H1 (cell line): ENCODE measurements at regions not wholly inside any gene's neighbourhood (a gene's known extent, or its start where the extent isn't known, plus 50 kb on each side); places are given as distances from the start of the nearest gene placed in this dataset.

Experiments
- CTCF ChIA-PET: fragments of 300-600 bp; sonication (Branson Sonifier 250); formaldehyde crosslinking; loops from one replicate; lab custom pipeline; 2021; ENCODE audit not compliant: partially characterized antibody; lab: Charles Lee
- POLR2A ChIA-PET: fragments of 300-600 bp; sonication (Branson Sonifier 250); formaldehyde crosslinking; loops from one replicate; lab custom pipeline; 2021; ENCODE audit warnings: inconsistent platforms; ENCODE audit not compliant: partially characterized antibody; lab: Charles Lee
- DNase-seq, 2 experiments: peaks; one replicate each; pipeline versions ENCODE4 v3.0.0 to v3.0.0-alpha.2; 2010 to 2022; ENCODE audit warnings: low spot score in 2 of 2, low read depth in 1 of 2, mixed read lengths in 1 of 2
- FAIRE-seq: peaks from 2 replicates; lab custom pipeline; 2011; peaks lifted over from hg19 to GRCh38; lab: Jason Lieb, UNC
- H2AFZ ChIP-seq: 2 replicates; pipeline ENCODE4 v1.8.1; 2012; ENCODE audit warnings: low read length, inconsistent platforms
- H2AK5ac ChIP-seq: 2 replicates; pipeline ENCODE4 v1.6.1; 2013; ENCODE audit warnings: low read depth, low read length
- H2BK120ac ChIP-seq: replicated peaks from 2 replicates; pipeline ENCODE3; 2013; ENCODE audit warnings: low read depth, low read length, inconsistent platforms
- H2BK12ac ChIP-seq: 2 replicates; pipeline ENCODE4 v1.6.1; 2013; ENCODE audit warnings: low read depth, low read length
- H2BK15ac ChIP-seq: 2 replicates; pipeline ENCODE4 v1.6.1; 2013; ENCODE audit warnings: low read length
- H2BK20ac ChIP-seq: 2 replicates; pipeline ENCODE4 v1.6.1; 2013; ENCODE audit warnings: low read length
- H2BK5ac ChIP-seq: 2 replicates; pipeline ENCODE4 v1.6.1; 2013; ENCODE audit warnings: low read depth, low read length
- H3K14ac ChIP-seq: 2 replicates; pipeline ENCODE4 v1.6.1; 2013; ENCODE audit warnings: inconsistent platforms; ENCODE audit not compliant: insufficient read length
- H3K18ac ChIP-seq: 2 replicates; pipeline ENCODE4 v1.6.1; 2013; ENCODE audit warnings: low read length; ENCODE audit errors: extremely low read depth
- H3K23ac ChIP-seq: 2 replicates; pipeline ENCODE4 v1.6.1; 2013; ENCODE audit warnings: inconsistent platforms; ENCODE audit not compliant: insufficient read length
- H3K23me2 ChIP-seq: 2 replicates; pipeline ENCODE4 v1.6.1; 2013; ENCODE audit warnings: low read depth, low read length
- H3K27ac ChIP-seq: 2 replicates; pipeline ENCODE4 v1.6.1; 2011; ENCODE audit warnings: low read depth, low read length, inconsistent platforms
- H3K27me3 ChIP-seq, 4 experiments: replicated peaks in 1 of 4; 1 replicate in 1 of 4; 2 replicates in 3 of 4; pipeline versions ENCODE4 v1.6.1 to v1.8.1; 2011 to 2013; ENCODE audit warnings: low read length in 3 of 4, mild to moderate bottlenecking in 3 of 4, inconsistent platforms in 2 of 4, mixed read lengths in 2 of 4, moderate library complexity in 1 of 4; ENCODE audit not compliant: control insufficient read depth in 3 of 4, insufficient read depth in 3 of 4; ENCODE audit errors: extremely low read depth in 1 of 4
- H3K36me3 ChIP-seq, 4 experiments: 2 replicates each; pipeline versions ENCODE4 v1.6.1 to v1.8.1; 2011 to 2013; ENCODE audit warnings: mild to moderate bottlenecking in 4 of 4, low read length in 3 of 4, moderate library complexity in 2 of 4, control low read depth in 1 of 4, inconsistent platforms in 1 of 4; ENCODE audit not compliant: insufficient read depth in 4 of 4, control insufficient read depth in 2 of 4
- H3K4ac ChIP-seq: replicated peaks from 2 replicates; pipeline ENCODE3; 2013; ENCODE audit warnings: low read length, low read depth, mixed read lengths, inconsistent platforms; ENCODE audit not compliant: insufficient read length
- H3K4me1 ChIP-seq, 4 experiments: replicated peaks in 1 of 4; 1 replicate in 1 of 4; 2 replicates in 3 of 4; pipeline versions ENCODE4 v1.6.1 to v1.8.1; 2011 to 2013; ENCODE audit warnings: low read length in 3 of 4, inconsistent platforms in 2 of 4, mixed read lengths in 1 of 4; ENCODE audit not compliant: insufficient read depth in 4 of 4, control insufficient read depth in 3 of 4
- H3K4me2 ChIP-seq, 2 experiments: 2 replicates each; pipeline versions ENCODE4 v1.6.1 to v1.8.1; 2011 to 2013; ENCODE audit warnings: low read depth in 2 of 2, low read length in 2 of 2, control low read depth in 1 of 2, inconsistent platforms in 1 of 2, mild to moderate bottlenecking in 1 of 2; ENCODE audit not compliant: insufficient read depth in 1 of 2
- H3K4me3 ChIP-seq, 4 experiments: fragments of 200-600, 300-600 bp in 1 of 4; sonication (generic), shearing (Covaris generic), sonication (Bioruptor Twin) in 1 of 4; 2 replicates each; pipeline versions ENCODE4 v1.5.1 to v1.8.1; 2011 to 2016; ENCODE audit warnings: low read length in 4 of 4, low read depth in 3 of 4, control low read depth in 2 of 4, inconsistent platforms in 2 of 4, mild to moderate bottlenecking in 2 of 4, mixed read lengths in 1 of 4, moderate library complexity in 1 of 4; ENCODE audit not compliant: insufficient read depth in 2 of 4; ENCODE audit errors: extremely low read depth in 1 of 4
- H3K56ac ChIP-seq: replicated peaks from 2 replicates; pipeline ENCODE3; 2013; ENCODE audit warnings: low read depth, mild to moderate bottlenecking, mixed read lengths, low read length, inconsistent platforms; ENCODE audit not compliant: insufficient read length
- H3K79me1 ChIP-seq: 2 replicates; pipeline ENCODE4 v1.6.1; 2013; ENCODE audit warnings: low read depth, low read length, control low read depth
- H3K79me2 ChIP-seq, 2 experiments: 2 replicates each; pipeline versions ENCODE4 v1.6.1 to v1.8.1; 2012 to 2013; ENCODE audit warnings: low read length in 2 of 2, mild to moderate bottlenecking in 2 of 2, inconsistent platforms in 1 of 2; ENCODE audit not compliant: insufficient read depth in 2 of 2, control insufficient read depth in 1 of 2
- H3K9ac ChIP-seq, 4 experiments: replicated peaks in 1 of 4; 1 replicate in 1 of 4; 2 replicates in 3 of 4; pipeline versions ENCODE4 v1.6.1 to v1.8.1; 2011 to 2013; ENCODE audit warnings: low read depth in 3 of 4, low read length in 3 of 4, control low read depth in 2 of 4, mild to moderate bottlenecking in 2 of 4, moderate library complexity in 2 of 4, inconsistent platforms in 1 of 4; ENCODE audit errors: extremely low read depth in 1 of 4
- H3K9me3 ChIP-seq, 2 experiments: 2 replicates each; pipeline versions ENCODE4 v1.6.1 to v1.8.1; 2012 to 2013; ENCODE audit warnings: mild to moderate bottlenecking in 2 of 2, moderate library complexity in 2 of 2, control low read depth in 1 of 2, inconsistent platforms in 1 of 2, low read depth in 1 of 2, low read length in 1 of 2, mixed read lengths in 1 of 2; ENCODE audit not compliant: insufficient read depth in 2 of 2
- H4K20me1 ChIP-seq, 2 experiments: replicated peaks in 1 of 2; 2 replicates each; pipeline versions ENCODE3 to v1.8.1; 2011 to 2013; ENCODE audit warnings: inconsistent platforms in 2 of 2, low read length in 2 of 2, mild to moderate bottlenecking in 1 of 2; ENCODE audit not compliant: insufficient read depth in 2 of 2, control insufficient read depth in 1 of 2
- H4K5ac ChIP-seq: 2 replicates; pipeline ENCODE4 v1.6.1; 2013; ENCODE audit warnings: low read length, low read depth, mixed read lengths, inconsistent platforms; ENCODE audit not compliant: insufficient read length
- H4K8ac ChIP-seq: 2 replicates; pipeline ENCODE4 v1.8.0; 2013; ENCODE audit warnings: mild to moderate bottlenecking, moderate library complexity, low read length, inconsistent platforms; ENCODE audit not compliant: insufficient read depth; ENCODE audit errors: extremely low read depth
- H4K91ac ChIP-seq: replicated peaks from 2 replicates; pipeline ENCODE3; 2013; ENCODE audit warnings: low read length, mixed read lengths, inconsistent platforms; ENCODE audit not compliant: insufficient read length
- ATF2 ChIP-seq: IDR thresholded peaks from 2 replicates; pipeline ENCODE4 v1.6.1; 2012; ENCODE audit warnings: low read length, inconsistent platforms
- BRCA1 ChIP-seq: IDR thresholded peaks from 2 replicates; pipeline ENCODE4 v1.6.1; 2012; ENCODE audit warnings: low read depth, low read length, improper control_type of control experiment
- E2F6 ChIP-seq: IDR thresholded peaks from 2 replicates; pipeline ENCODE4 v1.6.1; 2012; ENCODE audit warnings: inconsistent platforms
- PHF8 ChIP-seq: fragments of 200-600 bp; sonication (generic); conservative IDR thresholded peaks from 2 replicates; pipeline ENCODE4 v1.7.1; 2012; ENCODE audit warnings: low read depth, mild to moderate bottlenecking, inconsistent platforms, low read length, moderate library complexity
- RNF2 ChIP-seq: fragments of 200-900, 300-1000 bp; sonication (generic); IDR thresholded peaks from 2 replicates; pipeline ENCODE4 v1.7.1; 2016; ENCODE audit warnings: borderline replicate concordance, low read depth, mild to moderate bottlenecking, antibody characterized with exemption, low read length; ENCODE audit not compliant: poor library complexity, severe bottlenecking; ENCODE audit errors: missing control alignments
- SRF ChIP-seq: IDR thresholded peaks from 2 replicates; pipeline ENCODE4 v1.6.1; 2011; ENCODE audit warnings: mild to moderate bottlenecking, low read depth, low read length, moderate library complexity
- WGBS, 2 experiments: shearing (Covaris generic) in 1 of 2; methylation state at CpG; one replicate each; pipeline versions ENCODE4 v1.1.6 to v1.1.7; 2013 to 2015; ENCODE audit warnings: low lambda C conversion rate in 2 of 2, mixed read lengths in 2 of 2, inconsistent platforms in 1 of 2, low coverage in 1 of 2, missing lambda C conversion rate in 1 of 2; ENCODE audit not compliant: insufficient replicate concordance in 2 of 2, insufficient coverage in 1 of 2, insufficient read length in 1 of 2; ENCODE audit errors: extremely low coverage in 1 of 2, missing lambda C conversion rate in 1 of 2; 5-methylcytosine and 5-hydroxymethylcytosine counted together

- DNase-seq (peak in 1 of 2 experiments; percentile 30), FAIRE-seq (no peak)
- no peaks in the 10 kb centered on the region for H3K36me3 ChIP-seq
- H3K23ac ChIP-seq, result no peak overlapping the region
- no peaks in the 10 kb centered on the region for H3K23me2 ChIP-seq
- H2AK5ac ChIP-seq, result no peak overlapping the region
- ChIA-PET CTCF (interaction anchor here (0.6 to 1.8 kb wide), 5 partner anchors 22 to 54 kb away, joined by 3 to 4 read pairs (median 3); no protein-coding TSS in a partner anchor), POLR2A (interaction anchor here (0.6 kb wide), 1 partner anchor 127 kb away, joined by 3 read pairs; no protein-coding TSS in a partner anchor)
- no peaks in the 10 kb centered on the region for H3K9me3 ChIP-seq
- H3K14ac ChIP-seq, result no peak overlapping the region
- no peak overlapping the region for H4K8ac ChIP-seq
- no peak overlapping the region for H2BK20ac ChIP-seq
- H3K4me2 ChIP-seq, result no peak overlapping the region
- H2BK12ac ChIP-seq, result no peak overlapping the region
- no peak overlapping the region for H2BK5ac ChIP-seq
- H3K27ac ChIP-seq, result no peak overlapping the region
- no peak overlapping the region for H4K91ac ChIP-seq
- no peak overlapping the region for H3K9ac ChIP-seq
- no peak overlapping the region for H3K18ac ChIP-seq
- no peak overlapping the region for H2BK120ac ChIP-seq
- no peak overlapping the region for H2BK15ac ChIP-seq
- H3K56ac ChIP-seq, result no peak overlapping the region
- no peaks in the 10 kb centered on the region; a peak in 1 of 7 replicates for H3K27me3 ChIP-seq
- no peaks in the 10 kb centered on the region for H3K79me2 ChIP-seq
- H3K4ac ChIP-seq, result no peak overlapping the region
- TF ChIP-seq PHF8 (no peak), SRF (no peak), ATF2 (no peak), E2F6 (no peak), RNF2 (no peak), BRCA1 (no peak)
- H3K4me1 ChIP-seq, result peaks cover 0 to 3% (median 0%) of the 10 kb centered on the region in 4 experiments; a peak in 1 of 7 replicates
- H4K5ac ChIP-seq, result no peak overlapping the region
- no peaks in the 10 kb centered on the region for H3K79me1 ChIP-seq
- no peaks in the 10 kb centered on the region for H4K20me1 ChIP-seq
- 92% methylated on average over 16 of the region's 17 CpGs; no CpG with 5 or more reads in 1 of the 2 experiments for WGBS, 2 experiments
- H3K4me3 ChIP-seq, result no peak overlapping the region
- H2AFZ ChIP-seq, result no peak overlapping the region
Observed at GRCh38 chr1:25145775-25146393, 86.4 kb downstream of the SYF2 start.
